Activated T-cell treated with anti-CD3 and anti-CD28 coated beads, Interleukin-2, amount 50 U/mL, for 4 hours (primary cell): ENCODE measurements at regions not wholly inside any gene's neighbourhood (a gene's known extent, or its start where the extent isn't known, plus 50 kb on each side); places are given as distances from the start of the nearest gene placed in this dataset.
"Not testable (repeated sequence)": the region's sequence is repeated elsewhere in the genome, so short reads cannot be mapped to it uniquely, and the experiment has no call there.

Experiments
- ATAC-seq, 2 donors: fragments of 200-7000 bp; cut with Tn5 transposase; one replicate each; pipeline ENCODE4 v1.10.0; 2021
- DNase-seq: peaks from one replicate; pipeline ENCODE4 v3.0.0-alpha.2; 2020
- H3K27me3 Mint-ChIP-seq: one replicate; pipeline ENCODE4 v1.8.0; 2021; ENCODE audit warnings: low read depth, mixed read lengths
- H3K36me3 Mint-ChIP-seq: one replicate; pipeline ENCODE4 v1.8.0; 2022; ENCODE audit warnings: mixed read lengths; ENCODE audit not compliant: insufficient read depth
- H3K4me1 Mint-ChIP-seq: one replicate; pipeline ENCODE4 v1.8.0; 2021; ENCODE audit warnings: low read depth, mixed read lengths
- H3K4me3 Mint-ChIP-seq: one replicate; pipeline ENCODE4 v1.8.0; 2021; ENCODE audit warnings: mild to moderate bottlenecking, moderate library complexity, mixed read lengths
- H3K9me3 Mint-ChIP-seq: one replicate; pipeline ENCODE4 v1.8.0; 2021; ENCODE audit warnings: mixed read lengths

DNA sequence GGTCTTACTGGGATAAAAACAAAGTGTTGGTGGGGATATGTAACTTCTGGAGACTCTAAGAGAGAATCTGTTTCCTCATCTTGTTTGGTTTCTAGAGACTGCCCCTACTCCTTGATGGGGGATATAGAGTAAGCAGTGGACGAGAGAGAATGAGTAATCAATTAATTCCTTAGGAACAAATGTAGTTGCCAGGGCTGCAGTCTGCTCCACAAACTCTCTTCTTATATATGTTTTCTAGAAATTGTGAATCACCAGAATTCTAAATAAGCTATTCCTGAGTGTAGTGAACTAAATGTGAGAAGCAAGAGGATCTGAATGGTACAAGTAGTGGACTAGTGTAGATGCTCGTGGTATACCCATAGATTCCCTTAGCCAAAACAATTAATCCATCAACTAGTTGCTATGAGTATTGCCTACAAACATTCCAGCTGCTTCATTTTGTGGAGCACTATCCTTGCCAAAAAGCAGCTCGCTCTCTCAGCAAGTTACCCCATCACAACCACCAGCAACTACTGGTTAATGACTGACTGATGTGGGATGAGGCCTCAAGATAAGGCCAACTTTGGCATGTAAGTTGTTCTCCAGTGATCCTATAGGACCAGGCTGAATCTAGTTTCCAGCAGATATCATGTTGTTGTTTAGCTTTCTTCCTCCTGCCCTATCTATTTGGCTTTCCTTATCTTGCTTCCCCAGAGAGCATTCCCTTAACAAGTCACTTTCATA, 273.0 kb downstream of the SLC7A11 start:
- no peaks in the 10 kb centered on the region for H3K27me3 Mint-ChIP-seq
- no peaks in the 10 kb centered on the region for H3K4me1 Mint-ChIP-seq
- DNase-seq = no peak
- H3K4me3 Mint-ChIP-seq = no peak overlapping the region
- ATAC-seq = no peak
- peaks cover 26% of the 10 kb centered on the region for H3K9me3 Mint-ChIP-seq
- H3K36me3 Mint-ChIP-seq = no peaks in the 10 kb centered on the region

GRCh38 chr4:137967480-137968190, 274.5 kb downstream of the SLC7A11 start:
- Mint-ChIP-seq H3K4me3 (no peak overlapping the region), H3K36me3 (no peaks in the 10 kb centered on the region), H3K27me3 (no peaks in the 10 kb centered on the region), H3K9me3 (peaks cover 20% of the 10 kb centered on the region), H3K4me1 (no peaks in the 10 kb centered on the region)
- DNase-seq = no peak
- ATAC-seq = no peak

DNA sequence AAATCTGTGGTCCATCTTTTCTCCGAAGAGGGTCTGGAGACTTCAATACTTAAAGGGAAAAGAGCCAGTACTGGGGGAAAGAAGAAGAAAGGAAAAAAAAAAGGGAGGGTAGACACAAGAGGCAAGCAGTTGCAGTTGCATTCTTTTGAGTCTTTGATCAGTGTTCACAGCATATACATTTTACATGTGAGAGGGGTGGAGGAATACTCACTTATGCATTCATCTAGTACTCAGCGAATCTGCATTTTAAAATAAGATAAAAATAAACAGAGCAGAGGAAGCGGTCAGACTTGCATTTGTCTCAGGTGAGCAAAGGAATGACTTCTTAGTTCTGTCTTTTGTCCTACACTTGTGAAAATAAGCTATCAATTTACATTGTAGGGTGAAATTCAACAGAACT, 275.6 kb downstream of the SLC7A11 start:
- Mint-ChIP-seq H3K4me3 (no peak overlapping the region), H3K4me1 (no peaks in the 10 kb centered on the region), H3K36me3 (no peaks in the 10 kb centered on the region), H3K27me3 (no peaks in the 10 kb centered on the region), H3K9me3 (peaks cover 15% of the 10 kb centered on the region)
- no peak for DNase-seq
- no peak for ATAC-seq

DNA sequence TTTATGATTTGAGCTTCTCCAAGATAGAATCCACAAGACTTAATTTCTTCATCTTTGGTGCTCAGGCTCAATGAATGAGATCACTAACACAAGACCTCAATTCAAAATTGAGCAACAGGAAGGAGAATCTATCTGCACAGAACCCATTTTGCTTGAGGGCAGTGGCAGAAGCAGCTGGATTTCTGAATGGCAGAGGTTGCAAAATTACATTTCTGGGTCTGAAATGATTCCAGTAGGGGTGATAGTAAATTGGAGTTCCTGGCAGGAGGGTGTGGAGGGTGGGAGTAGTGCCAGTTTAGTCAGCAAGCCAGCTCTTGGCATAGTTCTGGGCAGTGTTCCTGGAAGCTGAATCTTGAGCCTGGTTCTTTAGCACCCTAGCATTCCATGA, 281.1 kb downstream of the SLC7A11 start:
- Mint-ChIP-seq H3K27me3 (no peaks in the 10 kb centered on the region), H3K36me3 (no peaks in the 10 kb centered on the region), H3K9me3 (no peaks in the 10 kb centered on the region), H3K4me1 (no peaks in the 10 kb centered on the region), H3K4me3 (no peak overlapping the region)
- DNase-seq (no peak), ATAC-seq (no peak)

- H3K4me3 Mint-ChIP-seq = no peak overlapping the region
- H3K36me3 Mint-ChIP-seq = no peaks in the 10 kb centered on the region
- ATAC-seq = no peak
- H3K27me3 Mint-ChIP-seq = no peaks in the 10 kb centered on the region
- DNase-seq = no peak
- H3K9me3 Mint-ChIP-seq = no peaks in the 10 kb centered on the region
- no peaks in the 10 kb centered on the region for H3K4me1 Mint-ChIP-seq
Observed at GRCh38 chr4:137960371-137961050, 281.6 kb downstream of the SLC7A11 start.

DNA sequence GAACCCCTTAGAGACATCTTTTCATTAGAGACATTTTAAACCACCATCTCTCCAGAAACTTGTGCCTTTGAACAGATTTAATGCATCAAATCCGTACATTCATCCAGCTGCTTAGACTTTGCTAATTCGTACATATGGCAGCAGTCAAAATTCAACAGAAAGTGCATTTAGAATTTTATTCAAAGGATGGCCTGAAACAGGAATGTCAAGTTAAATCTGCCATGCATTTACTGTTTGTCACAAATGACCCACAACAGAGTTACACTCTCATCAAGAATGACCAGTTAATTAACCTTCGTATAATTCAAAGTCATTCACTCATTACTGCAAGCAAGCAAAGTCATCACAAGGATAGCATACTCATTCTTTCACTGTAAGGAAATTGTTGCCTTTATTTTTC, 284.3 kb downstream of the SLC7A11 start:
- DNase-seq (no peak), ATAC-seq (no peak)
- Mint-ChIP-seq H3K9me3 (no peaks in the 10 kb centered on the region), H3K4me1 (no peaks in the 10 kb centered on the region), H3K27me3 (no peaks in the 10 kb centered on the region), H3K4me3 (no peak overlapping the region), H3K36me3 (no peaks in the 10 kb centered on the region)

- Mint-ChIP-seq H3K4me3 (no peak overlapping the region), H3K27me3 (no peaks in the 10 kb centered on the region), H3K9me3 (no peaks in the 10 kb centered on the region), H3K4me1 (no peaks in the 10 kb centered on the region), H3K36me3 (no peaks in the 10 kb centered on the region)
- ATAC-seq (no peak), DNase-seq (no peak)
Observed at GRCh38 chr4:137956256-137956655, 285.9 kb downstream of the SLC7A11 start.

DNA sequence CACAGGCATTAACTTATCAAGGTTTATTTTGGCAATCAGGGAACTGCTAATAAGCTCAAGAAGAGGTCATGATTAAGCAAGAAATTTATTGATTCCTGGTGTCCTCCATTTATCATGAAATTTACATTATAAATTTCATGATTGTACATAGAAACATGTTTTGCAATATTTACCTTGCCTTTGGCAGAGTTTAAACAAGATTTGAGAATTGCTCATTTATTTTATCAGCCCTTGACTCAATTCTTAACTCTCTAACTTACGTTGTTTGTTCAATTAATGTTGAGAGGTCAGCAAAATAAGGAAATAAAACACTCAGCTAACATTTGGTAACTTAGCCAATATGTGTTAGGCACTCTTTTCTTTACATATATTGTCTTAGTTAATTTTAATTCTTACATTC, 286.6 kb downstream of the SLC7A11 start:
- H3K4me3 Mint-ChIP-seq = no peak overlapping the region
- no peaks in the 10 kb centered on the region for H3K4me1 Mint-ChIP-seq
- no peaks in the 10 kb centered on the region for H3K9me3 Mint-ChIP-seq
- H3K36me3 Mint-ChIP-seq = no peaks in the 10 kb centered on the region
- ATAC-seq (no peak), DNase-seq (no peak)
- no peaks in the 10 kb centered on the region for H3K27me3 Mint-ChIP-seq

DNA sequence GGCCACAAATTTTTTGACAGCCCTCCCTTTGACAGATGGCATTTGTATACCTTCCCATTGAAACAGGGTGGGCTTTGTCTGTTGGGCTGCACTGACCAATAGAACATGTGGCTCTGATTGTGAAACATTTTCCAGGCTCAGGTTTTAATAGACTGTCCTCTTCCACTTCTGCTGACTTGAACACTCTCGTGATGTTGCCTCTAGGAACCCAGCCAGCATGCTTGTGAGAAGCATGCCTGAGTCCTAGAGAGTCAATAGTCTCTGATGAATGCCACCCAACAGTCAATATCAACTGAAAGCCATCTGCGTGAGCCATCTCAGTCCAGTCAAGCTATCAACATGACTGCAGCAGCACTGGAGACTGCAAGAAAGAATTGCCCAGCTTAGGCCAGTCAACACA, 290.0 kb downstream of the SLC7A11 start:
- no peak overlapping the region for H3K4me3 Mint-ChIP-seq
- no peaks in the 10 kb centered on the region for H3K36me3 Mint-ChIP-seq
- H3K9me3 Mint-ChIP-seq = no peaks in the 10 kb centered on the region
- no peak for ATAC-seq
- DNase-seq = no peak
- H3K4me1 Mint-ChIP-seq = no peaks in the 10 kb centered on the region
- H3K27me3 Mint-ChIP-seq = no peaks in the 10 kb centered on the region

DNA sequence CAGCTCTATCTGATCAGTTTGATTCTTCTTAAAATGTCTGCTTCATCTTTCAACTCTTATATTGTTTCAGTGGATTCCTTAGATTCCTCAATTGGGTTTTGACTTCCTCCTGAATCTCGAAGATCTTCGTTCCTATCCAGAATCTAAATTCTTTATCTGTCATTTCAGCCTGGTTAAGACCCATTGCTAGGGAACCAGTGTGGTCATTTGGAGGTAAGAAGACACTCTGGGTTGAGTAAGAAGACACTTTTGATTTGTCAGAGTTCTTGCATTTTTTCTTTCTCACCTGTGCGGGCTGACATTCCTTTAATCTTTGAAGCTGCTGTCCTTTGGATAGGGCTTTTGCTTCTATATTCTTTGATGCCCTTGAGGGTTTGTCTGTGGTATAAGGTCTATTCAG, 291.9 kb downstream of the SLC7A11 start:
- Mint-ChIP-seq H3K27me3 (no peaks in the 10 kb centered on the region), H3K4me3 (no peak overlapping the region), H3K9me3 (peaks cover 3% of the 10 kb centered on the region), H3K4me1 (no peaks in the 10 kb centered on the region), H3K36me3 (no peaks in the 10 kb centered on the region)
- ATAC-seq (no peak), DNase-seq (no peak)

- Mint-ChIP-seq H3K36me3 (no peaks in the 10 kb centered on the region), H3K9me3 (peaks cover 3% of the 10 kb centered on the region), H3K27me3 (no peaks in the 10 kb centered on the region), H3K4me1 (no peaks in the 10 kb centered on the region), H3K4me3 (no peak overlapping the region)
- DNase-seq (no peak), ATAC-seq (no peak)
Observed at GRCh38 chr4:137949746-137950145, 292.4 kb downstream of the SLC7A11 start.

- Mint-ChIP-seq H3K27me3 (no peaks in the 10 kb centered on the region), H3K4me1 (no peaks in the 10 kb centered on the region), H3K4me3 (no peak overlapping the region)
Observed at GRCh38 chr4:137946453-137947174, 295.5 kb downstream of the SLC7A11 start.

GRCh38 chr4:137942815-137943214, 299.3 kb downstream of the SLC7A11 start:
- not testable (repeated sequence) for H3K4me1 Mint-ChIP-seq, H3K36me3 Mint-ChIP-seq, H3K27me3 Mint-ChIP-seq, DNase-seq, ATAC-seq, H3K4me3 Mint-ChIP-seq
- H3K9me3 Mint-ChIP-seq = peaks cover 29% of the 10 kb centered on the region

More at GRCh38 chr4:137946453-137947174, 295.5 kb downstream of the SLC7A11 start:
- DNase-seq = no peak
- Mint-ChIP-seq H3K36me3 (no peaks in the 10 kb centered on the region), H3K9me3 (peaks cover 7% of the 10 kb centered on the region)
- no peak for ATAC-seq

- not testable (repeated sequence) for H3K36me3 Mint-ChIP-seq, H3K27me3 Mint-ChIP-seq, DNase-seq, H3K4me1 Mint-ChIP-seq, ATAC-seq, H3K4me3 Mint-ChIP-seq
- H3K9me3 Mint-ChIP-seq = peaks cover 31% of the 10 kb centered on the region
Observed at GRCh38 chr4:137942015-137942515, 300.1 kb downstream of the SLC7A11 start.
